ENCODE measurements at regions not wholly inside any gene's neighbourhood (a gene's known extent, or its start where the extent isn't known, plus 50 kb on each side); places are given as distances from the start of the nearest gene placed in this dataset.

- TF ChIP-seq, protein P1, sequence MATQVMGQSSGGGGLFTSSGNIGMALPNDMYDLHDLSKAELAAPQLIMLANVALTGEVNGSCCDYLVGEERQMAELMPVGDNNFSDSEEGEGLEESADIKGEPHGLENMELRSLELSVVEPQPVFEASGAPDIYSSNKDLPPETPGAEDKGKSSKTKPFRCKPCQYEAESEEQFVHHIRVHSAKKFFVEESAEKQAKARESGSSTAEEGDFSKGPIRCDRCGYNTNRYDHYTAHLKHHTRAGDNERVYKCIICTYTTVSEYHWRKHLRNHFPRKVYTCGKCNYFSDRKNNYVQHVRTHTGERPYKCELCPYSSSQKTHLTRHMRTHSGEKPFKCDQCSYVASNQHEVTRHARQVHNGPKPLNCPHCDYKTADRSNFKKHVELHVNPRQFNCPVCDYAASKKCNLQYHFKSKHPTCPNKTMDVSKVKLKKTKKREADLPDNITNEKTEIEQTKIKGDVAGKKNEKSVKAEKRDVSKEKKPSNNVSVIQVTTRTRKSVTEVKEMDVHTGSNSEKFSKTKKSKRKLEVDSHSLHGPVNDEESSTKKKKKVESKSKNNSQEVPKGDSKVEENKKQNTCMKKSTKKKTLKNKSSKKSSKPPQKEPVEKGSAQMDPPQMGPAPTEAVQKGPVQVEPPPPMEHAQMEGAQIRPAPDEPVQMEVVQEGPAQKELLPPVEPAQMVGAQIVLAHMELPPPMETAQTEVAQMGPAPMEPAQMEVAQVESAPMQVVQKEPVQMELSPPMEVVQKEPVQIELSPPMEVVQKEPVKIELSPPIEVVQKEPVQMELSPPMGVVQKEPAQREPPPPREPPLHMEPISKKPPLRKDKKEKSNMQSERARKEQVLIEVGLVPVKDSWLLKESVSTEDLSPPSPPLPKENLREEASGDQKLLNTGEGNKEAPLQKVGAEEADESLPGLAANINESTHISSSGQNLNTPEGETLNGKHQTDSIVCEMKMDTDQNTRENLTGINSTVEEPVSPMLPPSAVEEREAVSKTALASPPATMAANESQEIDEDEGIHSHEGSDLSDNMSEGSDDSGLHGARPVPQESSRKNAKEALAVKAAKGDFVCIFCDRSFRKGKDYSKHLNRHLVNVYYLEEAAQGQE (IDR thresholded peaks at IDR 0.05): no peak
- TF ChIP-seq POLR2A (IDR thresholded peaks at IDR 0.05; ENCODE audit: low read length) (no peak), HDAC2 (IDR thresholded peaks at IDR 0.05) (no peak), USF2 (IDR thresholded peaks at IDR 0.05) (no peak)
Observed at GRCh38 chr15:31901501-31901900, 128.8 kb upstream of the CHRNA7 start.

Measured in A549 (cell line).